Peyer's patch (tissue), 4 donors: ENCODE measurements at regions not wholly inside any gene's neighbourhood (a gene's known extent, or its start where the extent isn't known, plus 50 kb on each side); places are given as distances from the start of the nearest gene placed in this dataset.

ENCODE experiments used
- CTCF ChIP-seq, 6 experiments: fragments of 450-650 bp in 4 of 6; fragments of 200-600 bp in 2 of 6; sonication (generic) in 1 of 6; IDR thresholded peaks; one replicate each; pipeline ENCODE4 v1.5.1; 2017 to 2019; ENCODE audit warnings: antibody characterized with exemption in 6 of 6, mild to moderate bottlenecking in 3 of 6, moderate library complexity in 1 of 6
- POLR2A ChIP-seq, 2 donors: fragments of 450-650 bp; IDR thresholded peaks; one replicate each; pipeline ENCODE4 v1.5.1; 2017; ENCODE audit warnings: antibody characterized with exemption in 2 of 2, mild to moderate bottlenecking in 2 of 2, moderate library complexity in 2 of 2

GRCh38 chr2:195021711-195022507 lies 635.1 kb upstream of the SLC39A10 start:
- TF ChIP-seq CTCF (IDR thresholded peaks at IDR 0.05) (no peak), POLR2A (IDR thresholded peaks at IDR 0.05) (no peak)
